HG02884 (cell line): ENCODE measurements at regions not wholly inside any gene's neighbourhood (a gene's known extent, or its start where the extent isn't known, plus 50 kb on each side); places are given as distances from the start of the nearest gene placed in this dataset.
"Not testable (repeated sequence)": the region's sequence is repeated elsewhere in the genome, so short reads cannot be mapped to it uniquely, and the experiment has no call there.

ENCODE experiments used
- ATAC-seq: cut with Tn5 transposase; IDR thresholded peaks from one replicate; pipeline ENCODE4 v1.9.1; 2021; ENCODE audit warnings: mild to moderate bottlenecking, moderate library complexity; ENCODE audit not compliant: unreplicated experiment

DNA sequence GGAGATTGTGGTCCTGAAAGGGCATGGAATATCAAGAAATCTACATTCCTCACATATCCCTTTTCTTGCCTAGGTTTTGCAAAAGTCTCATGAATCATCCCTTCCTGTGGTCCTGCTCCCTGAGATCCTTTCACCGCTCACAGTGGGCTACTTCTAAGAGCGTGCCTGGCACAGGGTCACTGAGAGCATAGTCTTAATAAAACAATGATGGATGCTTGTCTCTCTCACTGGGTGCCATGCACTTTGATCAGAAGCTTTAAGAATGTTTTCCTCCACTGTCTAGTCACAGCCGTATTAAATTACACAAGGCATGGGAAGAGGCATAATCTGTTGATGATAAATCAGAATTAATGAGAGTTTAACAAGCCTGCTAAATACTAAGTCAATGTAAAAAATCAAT lies 269.7 kb upstream of the ATP10A start:
- ATAC-seq = no peak

DNA sequence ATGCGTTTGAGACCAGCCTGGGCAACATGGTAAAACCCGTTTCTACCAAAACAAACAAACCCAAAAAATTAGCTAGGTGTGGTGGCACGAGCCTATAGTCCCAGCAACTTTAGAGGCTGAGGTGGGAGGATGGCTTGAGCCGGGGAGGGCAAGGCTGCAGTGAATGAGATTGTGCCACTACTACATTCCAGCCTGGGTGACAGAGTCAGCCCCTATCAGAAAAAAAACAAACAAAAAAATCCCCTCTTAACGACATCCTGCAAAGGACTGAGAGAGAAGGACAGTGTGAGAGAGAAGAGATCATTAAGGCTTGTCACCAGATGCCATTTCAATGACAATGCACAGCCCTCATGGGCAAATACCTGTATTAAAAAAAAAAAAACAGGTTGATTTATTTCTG lies 266.7 kb upstream of the ATP10A start:
- ATAC-seq = no peak

DNA sequence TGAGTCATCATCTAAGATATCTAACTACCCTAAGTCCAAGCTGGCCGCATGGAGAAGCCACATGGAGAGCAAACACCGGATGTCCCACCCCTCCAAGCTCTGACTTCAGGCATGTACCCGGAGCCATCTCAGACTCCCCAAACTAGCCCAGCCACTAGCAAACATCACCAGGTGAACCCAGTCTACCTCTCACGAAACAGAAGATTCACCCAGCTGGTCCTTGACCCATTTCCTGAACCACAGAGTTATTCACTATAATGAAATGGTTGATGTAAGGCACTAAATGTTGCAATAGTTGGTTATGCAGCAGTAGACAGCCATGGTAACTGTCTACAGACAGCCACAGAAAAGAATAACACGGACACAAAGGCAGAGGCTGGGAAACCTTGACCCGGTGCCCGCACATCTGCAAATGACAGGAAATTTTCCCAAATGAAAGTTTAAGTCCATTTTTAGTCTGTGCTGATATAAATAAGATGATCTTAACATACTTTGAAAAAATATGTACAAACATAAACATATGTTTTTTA lies 265.5 kb upstream of the ATP10A start:
- no peak for ATAC-seq

DNA sequence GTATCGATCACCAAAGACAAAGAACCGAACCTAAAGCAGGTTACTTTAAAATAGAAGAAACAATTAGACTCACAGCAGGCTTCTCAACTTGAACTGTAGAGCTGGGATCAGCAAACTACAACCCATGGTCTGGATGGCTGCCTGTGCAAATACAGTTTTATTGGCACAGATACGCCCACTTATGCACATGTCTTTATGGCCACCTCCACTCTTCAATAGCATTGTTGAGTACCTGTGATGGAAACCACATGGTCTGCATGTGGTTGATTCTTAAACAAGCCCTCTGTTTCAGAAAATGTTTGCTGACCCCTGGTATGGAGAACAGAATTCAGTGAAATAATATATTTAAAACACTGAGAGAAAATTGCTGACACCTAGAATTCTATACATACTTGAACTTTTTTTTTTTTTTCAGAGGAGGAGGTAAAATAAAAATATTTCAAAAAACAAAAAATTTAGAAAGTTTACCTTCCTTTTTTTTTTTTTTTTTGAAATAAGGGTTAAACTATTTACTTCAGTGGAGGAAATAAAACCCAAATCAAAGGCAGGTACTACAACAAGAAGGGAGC lies 263.8 kb upstream of the ATP10A start:
- ATAC-seq = no peak

DNA sequence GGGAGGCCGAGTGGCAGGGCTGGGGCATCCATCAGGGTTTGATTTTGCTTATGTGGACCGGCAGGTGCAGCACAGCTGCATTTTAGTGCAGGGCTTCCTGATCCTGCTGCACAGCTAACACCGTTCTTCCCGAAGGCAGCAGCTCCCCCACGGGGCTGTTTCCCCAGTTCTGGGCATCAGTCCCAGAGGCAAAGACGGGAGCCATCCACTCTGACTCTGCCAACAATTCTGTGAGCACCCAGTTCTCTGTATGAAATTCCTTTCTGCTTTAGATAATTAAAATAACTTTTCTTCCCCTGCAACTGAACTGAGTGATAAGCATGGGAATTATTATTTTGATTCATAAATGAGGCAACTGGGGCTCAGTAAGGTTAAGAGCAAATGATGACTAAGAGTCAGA lies 262.9 kb upstream of the ATP10A start:
- ATAC-seq = no peak

DNA sequence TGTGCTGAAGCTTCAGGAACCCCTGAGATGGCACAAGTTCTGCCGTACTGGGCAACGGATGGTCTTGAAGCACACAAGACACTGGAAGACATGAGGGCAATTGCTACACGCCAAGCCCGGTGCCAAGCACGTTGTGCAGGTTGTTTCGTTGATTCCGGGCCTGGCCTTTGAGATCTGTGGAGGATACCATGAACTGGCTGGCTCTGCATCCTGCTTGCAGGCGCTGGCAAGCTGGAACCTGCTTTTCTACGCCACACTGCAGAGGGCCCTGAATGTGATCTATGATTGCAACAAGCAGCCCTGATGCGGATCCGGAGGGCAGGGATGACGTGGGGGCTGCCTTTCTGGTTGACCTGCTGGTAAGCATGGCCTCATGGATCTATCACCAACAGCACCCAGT lies 262.5 kb upstream of the ATP10A start:
- no peak for ATAC-seq

DNA sequence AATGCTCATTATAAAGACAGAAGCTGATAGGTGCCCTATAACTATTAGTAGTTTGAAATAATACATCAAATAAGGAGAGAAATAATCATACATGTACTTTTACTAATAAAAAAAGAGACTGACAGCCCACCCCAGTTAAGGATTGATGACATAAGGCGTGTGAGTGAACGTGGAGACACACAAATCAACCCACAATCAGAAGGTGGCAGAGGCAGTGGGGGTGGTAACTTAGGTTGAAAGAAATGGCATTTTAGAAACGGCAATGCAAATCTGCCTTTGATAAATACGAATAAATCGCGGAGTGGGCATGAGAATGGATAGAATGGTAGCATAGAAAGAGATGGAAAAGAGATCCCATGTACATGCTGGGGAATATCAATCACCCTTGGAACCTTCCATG lies 256.2 kb upstream of the ATP10A start:
- no peak for ATAC-seq

DNA sequence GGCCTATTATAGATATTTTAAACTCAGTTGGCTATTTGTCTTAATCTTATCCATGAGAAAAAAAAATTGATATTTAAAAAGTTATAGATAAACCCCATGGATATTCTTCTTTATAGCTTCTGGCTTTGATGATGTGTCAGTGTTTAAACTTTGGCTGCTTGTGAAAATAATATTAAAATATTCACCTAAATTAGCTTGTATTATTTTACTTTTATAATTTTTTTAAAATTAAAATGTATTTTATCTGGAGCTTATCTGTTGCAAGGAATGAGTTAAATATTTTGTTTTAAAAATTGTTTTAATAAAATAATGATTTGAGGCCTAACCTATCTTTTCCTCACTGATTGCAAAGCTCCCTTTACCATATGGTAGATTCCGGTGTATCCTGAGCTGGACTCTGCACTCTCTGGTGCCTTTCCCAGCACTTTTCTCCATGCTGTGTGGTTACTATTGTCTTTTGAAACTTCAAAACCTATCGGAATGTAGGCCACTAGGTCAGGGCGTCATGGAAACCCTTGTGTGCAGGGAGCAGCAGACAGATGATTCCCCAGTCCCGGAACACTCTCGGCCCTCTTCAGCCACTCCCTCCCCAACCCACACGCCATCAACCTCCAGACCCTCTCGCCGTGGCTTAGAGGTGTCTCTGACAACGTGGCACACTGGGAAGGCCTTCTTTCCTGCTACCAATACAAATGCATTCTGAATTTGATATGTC lies 252.3 kb upstream of the ATP10A start:
- ATAC-seq = no peak

DNA sequence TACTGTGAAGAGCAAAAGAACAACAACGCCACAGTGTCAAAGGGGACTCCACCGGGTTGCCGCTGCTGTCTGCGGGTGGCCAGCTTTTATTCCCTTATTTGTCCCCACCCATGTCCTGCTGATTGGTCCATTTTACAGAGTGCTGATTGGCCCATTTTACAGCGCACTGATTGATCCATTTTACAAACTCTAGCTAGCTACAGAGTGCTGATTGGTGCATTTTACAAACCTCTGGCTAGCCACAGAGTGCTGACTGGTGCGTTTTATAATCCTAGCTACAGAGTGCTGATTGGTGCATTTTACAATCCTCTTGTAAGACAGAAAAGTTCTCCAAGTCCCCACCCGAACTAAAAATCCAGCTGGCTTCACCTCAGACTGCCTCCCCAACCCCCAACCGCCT lies 251.0 kb upstream of the ATP10A start:
- not testable (repeated sequence) for ATAC-seq

DNA sequence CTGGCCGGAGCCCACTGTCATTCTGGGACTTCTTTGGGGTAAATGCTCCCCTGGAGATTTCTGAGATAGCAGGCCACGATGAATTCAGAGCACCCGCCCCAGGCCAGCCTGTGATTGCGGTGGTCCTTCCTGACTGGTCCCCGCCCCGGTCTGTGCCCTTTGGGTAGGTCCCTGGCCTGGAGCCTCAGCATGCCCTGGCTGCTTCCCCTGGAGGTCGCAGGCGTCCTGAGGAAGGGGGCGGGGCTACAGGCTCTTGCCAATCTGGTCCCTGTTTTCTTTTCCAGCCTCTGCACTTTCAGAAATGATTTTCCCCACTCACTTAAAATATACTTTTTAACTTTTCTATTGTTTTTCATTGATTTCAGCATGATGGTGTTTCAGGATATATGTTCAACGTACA lies 250.2 kb upstream of the ATP10A start:
- no peak for ATAC-seq

DNA sequence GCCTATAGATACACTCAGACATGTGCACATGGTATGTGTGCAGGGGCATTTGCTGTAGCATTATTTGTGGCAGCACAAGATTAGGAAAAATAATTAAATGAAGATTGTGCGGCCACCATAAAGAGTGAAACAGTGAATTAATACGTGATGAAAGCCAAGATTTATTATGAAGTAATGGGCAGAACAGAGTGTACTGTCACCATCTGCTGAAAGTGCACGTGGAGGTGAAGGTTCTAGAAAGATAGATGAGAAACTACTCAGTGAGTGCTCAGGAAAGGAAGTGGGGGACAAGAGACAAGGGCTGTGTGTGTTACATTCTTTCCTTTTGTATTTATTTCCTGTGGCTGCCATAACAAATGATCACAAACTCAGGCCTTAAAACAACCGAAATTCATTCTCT lies 246.1 kb upstream of the ATP10A start:
- ATAC-seq = no peak

DNA sequence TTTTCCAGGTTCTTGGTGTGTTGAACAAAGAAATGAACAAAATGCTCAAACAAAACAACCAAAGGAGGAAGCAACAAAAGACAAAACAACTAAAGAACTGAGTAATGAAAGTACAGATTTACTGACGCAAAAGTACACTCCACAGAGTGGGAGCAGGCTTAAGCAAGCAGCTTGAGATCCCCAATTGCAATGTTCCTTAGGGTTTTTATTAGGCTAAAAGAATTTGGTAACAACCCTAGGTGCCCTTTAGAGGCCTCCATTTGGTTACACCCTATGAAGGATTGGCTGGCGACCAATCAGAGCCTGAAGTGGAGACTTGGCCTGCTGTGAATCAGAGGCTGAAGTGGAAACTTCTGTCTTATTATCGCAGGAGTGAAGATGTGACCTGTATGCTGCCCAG lies 243.4 kb upstream of the ATP10A start:
- ATAC-seq = no peak

DNA sequence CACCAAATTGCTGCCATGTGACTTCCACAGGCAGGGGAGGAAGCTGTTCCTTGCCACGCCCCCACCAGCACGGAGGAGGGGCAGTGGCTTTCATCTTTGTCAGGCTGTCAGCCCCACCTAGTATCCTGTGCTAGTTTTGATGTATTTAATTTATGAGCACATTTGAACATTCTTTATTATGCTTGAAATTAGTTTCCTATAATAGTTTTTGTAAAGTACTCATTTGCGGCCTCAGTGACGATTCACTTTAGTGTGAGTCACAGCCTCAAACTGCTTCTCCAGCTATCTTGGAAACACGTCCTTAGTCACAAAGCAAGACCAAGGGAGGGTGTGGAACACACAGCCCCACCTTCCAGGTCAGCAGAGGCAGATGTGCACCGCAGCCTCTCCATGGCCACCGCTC lies 239.9 kb upstream of the ATP10A start:
- ATAC-seq = no peak

DNA sequence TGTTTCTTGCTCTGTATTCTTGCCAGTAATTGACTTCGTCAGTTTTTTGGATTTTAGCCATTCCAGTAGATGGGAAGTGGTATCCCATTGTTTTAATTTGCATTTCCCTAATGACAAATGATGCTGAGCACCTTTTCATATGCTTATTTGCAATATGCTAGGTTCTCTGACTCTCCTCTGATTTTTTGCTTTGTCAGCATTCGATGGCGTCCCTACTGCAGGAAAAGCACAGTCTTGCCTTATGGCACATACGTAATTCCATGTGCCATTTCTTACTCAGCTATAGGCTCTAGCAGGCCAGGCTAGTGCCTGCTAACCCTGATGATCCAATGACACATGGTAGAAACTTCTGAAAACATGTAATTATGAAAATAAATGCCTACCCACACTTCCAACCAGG lies 239.2 kb upstream of the ATP10A start:
- no peak for ATAC-seq

DNA sequence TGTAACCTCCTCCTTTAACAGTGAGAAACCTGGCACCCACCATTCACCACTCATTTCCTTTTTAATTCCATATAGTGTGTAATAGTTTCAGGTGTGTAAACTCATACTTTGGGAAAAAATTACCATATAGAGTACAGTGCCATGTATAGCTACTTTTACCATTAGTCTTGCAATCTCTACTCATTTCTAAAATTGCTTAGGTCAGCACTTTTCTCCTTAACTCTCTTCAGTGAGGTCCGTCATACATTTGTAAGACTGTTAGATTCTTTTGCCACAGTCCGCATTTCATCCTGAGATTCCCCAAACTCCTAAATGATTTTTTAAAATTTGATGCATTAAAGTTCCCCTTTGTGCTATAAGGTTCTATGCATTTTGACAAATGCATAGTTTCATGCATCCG lies 238.3 kb upstream of the ATP10A start:
- ATAC-seq = no peak

DNA sequence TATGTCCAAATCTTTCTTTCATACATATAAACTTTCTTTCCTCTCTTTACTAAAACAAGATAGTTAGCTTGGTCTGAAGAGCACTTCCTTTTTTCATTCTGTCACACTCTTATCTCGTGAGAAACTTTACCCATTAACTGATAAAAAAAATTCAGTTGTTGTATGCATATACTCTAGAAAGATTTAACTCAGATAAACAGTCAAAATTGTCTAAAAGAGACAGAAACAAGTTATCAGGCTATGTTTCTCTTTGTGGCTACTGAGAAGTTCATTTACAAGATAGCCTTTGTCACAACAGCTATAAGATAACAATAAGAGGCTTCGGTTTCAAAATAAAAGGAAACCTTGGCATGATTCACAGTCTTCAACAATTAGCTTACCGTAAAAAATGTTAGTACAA lies 235.7 kb upstream of the ATP10A start:
- ATAC-seq = no peak

DNA sequence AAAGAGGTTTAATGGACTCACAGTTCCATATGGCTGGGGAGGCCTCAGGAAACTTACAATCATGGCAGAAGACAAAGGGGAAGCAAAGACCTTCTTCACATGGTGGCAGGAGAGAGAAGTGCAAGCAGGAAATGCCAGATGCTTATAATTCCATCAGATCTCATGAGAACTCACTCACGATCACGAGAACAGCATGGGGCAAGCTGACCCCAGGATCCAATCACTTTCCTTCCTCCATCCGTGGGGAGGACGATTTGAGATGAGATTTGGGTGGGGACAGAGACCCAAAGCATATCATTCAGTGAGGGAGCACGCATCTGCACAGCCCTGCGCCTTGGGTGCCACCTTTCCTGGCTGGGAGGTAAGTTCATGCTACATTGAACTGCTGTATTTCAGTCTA lies 234.1 kb upstream of the ATP10A start:
- ATAC-seq = no peak

DNA sequence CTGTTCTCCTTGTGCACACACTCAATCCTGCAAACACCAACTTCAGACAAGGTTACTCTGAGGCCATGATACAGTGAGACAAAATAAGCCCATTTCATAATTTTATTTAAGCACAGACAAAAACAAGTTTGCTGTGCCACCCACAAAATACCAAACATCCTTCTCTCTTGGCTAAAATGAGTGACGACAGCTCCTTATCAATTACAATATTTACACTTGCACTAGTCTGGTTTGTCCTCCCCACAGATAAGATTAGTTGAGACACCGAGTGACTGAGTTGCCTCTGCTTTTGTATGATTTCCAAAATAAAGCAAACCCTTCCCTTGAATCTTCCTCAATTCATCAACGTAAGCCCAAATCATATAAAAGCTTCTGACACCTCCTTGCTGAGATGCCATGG lies 233.5 kb upstream of the ATP10A start:
- ATAC-seq = no peak

DNA sequence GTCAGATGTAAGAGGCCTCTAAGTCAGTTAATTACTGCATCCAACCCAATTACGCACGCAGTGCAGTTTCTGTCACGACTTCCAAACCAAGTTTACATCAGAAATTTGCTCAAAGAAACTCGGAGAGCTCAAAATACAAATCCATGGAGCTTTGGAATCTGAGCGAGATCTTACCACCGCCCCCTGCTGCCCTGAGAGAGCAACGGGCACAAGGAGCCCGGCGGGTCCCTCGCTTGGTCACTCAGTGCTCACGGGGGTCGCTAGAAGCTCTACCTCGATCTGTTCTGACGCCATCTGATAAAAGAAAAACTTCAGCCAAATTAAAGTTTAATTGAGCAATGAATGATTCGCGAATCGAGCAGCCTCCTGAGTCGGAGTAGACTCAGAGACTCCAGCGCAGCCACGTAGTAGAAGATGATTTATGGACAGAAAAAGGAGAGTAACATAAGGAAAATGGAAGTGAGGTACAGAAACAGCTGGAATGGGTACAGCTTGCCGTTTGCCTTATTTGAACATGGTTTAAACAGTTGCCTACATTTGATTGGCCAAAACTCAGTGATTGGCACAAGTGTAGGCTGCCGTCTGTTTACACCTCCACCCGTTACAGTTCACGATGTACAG lies 232.7 kb upstream of the ATP10A start:
- ATAC-seq = no peak

DNA sequence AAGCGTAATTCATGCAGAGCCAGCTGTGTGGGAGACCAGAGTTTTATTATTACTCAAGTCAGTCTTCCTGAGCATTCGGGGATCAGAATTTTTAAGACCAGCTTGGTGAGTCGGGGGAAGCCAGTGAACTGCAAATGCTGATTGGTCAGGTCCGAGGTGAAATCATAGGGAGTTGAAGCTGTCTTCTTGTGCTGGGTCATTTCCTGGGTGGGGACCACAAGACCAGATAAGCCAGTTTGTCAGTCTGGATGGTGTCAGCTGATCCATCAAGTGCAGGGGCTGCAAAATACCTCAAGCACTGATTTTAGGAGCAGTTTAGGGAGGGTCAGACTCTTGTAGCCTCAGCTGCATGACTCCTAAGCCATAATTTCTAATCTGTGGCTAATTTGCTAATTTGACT lies 228.1 kb upstream of the ATP10A start:
- no peak for ATAC-seq

DNA sequence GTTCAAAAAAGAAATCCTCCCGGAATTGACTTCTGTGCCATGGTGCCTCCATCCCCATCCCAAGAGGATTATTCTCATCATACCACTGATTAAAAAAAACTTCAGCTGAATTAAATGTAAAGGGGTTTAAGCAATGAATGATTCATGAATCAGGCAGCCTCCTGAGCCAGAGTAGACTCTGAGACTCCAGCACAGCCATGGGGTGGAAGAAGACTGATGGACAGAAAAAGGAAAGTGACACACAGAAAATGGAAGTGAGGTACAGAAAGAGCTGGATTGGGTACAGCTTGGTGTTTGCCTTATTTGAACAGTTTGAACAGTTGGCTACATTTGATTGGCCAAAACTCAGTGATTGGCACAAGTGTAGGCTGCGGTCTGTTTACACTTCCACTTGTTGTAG lies 224.8 kb upstream of the ATP10A start:
- no peak for ATAC-seq

DNA sequence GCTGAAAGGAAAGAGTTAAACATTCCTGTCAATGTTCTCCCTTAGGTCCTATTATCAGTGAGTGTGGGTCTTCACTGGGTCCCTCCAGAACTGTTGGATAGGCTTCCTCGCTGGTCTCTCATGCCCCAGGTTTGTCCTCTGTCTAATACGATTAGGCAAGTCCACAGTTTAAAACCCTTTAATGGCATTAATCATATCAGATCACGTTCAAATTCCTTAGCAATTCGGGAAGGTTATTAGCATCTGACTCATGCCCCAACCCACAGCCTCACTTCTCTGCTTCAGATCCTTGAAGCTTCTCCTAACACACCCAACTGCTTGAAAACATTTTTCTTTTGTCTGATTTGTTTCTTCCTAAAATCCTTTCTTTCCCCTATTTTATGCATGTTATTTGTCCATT lies 224.3 kb upstream of the ATP10A start:
- no peak for ATAC-seq
